ENCODE measurements at regions not wholly inside any gene's neighbourhood (a gene's known extent, or its start where the extent isn't known, plus 50 kb on each side); places are given as distances from the start of the nearest gene placed in this dataset.
"Not testable (repeated sequence)": the region's sequence is repeated elsewhere in the genome, so short reads cannot be mapped to it uniquely, and the experiment has no call there.

DNA sequence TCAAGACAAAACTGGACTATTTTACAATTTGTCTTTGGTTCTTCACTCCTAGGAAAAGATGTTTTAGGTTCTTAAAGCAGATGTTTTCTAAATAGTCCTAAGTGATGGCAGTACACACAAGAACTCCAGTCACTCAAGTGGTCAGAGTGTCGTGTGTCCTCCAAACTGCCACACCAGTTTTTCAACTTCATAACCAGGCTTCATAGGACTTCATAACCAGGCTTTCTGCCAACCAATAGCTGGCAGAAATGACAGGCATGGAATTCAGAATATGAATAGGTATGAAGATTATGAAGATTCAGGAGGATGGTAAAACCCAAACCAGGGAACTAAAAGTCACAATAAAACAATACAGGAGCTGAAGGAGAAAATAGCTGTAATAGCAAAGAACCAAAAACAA is 721.2 kb upstream of the SEMA3D start:
- no peaks in the 10 kb centered on the region for H3K4me1 ChIP-seq (ENCODE audit: control insufficient read depth, insufficient read depth, low read length)
- DNase-seq (ENCODE audit: low read depth in 4 of 6, low spot score in 6 of 6) = no peak
- no peak overlapping the region for H3K27ac ChIP-seq (ENCODE audit: low read depth, low read length)
- no peaks in the 10 kb centered on the region for H3K27me3 ChIP-seq (ENCODE audit: control insufficient read depth, insufficient read depth, low read length)
- no peaks in the 10 kb centered on the region for H3K36me3 ChIP-seq (ENCODE audit: control insufficient read depth, insufficient read depth, low read length)
- H3K9me3 ChIP-seq (ENCODE audit: control insufficient read depth, insufficient read depth, low read length) = peaks cover 5% of the 10 kb centered on the region
- WGBS (ENCODE audit: insufficient coverage) = no CpG with 5 or more reads among the region's 1 CpG
- no peak overlapping the region for H3K4me3 ChIP-seq (ENCODE audit: low read depth, low read length)

DNA sequence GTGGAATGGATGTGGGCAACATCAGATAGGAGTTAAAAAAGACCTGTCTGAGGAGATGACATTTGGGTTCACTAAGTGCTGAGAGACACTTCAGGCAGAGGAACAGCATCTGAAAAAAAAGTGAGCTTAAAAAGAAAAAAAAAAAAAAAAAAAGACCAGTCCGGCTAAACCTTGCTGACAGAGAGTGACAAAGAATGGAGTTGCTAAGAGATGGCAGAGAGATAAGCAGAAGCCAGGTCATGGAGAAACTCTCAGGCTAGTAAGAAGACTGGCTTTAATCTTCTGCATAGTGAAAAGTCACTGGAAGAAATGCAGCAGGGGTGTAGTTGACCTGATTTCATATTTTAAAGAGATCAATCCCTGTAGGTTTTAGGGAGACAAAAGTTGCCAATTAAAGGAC is 711.1 kb upstream of the SEMA3D start:
- Histone ChIP-seq H3K4me3 (ENCODE audit: low read depth, low read length) (no peak overlapping the region), H3K27ac (ENCODE audit: low read depth, low read length) (no peak overlapping the region), H3K36me3 (ENCODE audit: control insufficient read depth, insufficient read depth, low read length) (no peaks in the 10 kb centered on the region), H3K9me3 (ENCODE audit: control insufficient read depth, insufficient read depth, low read length) (no peaks in the 10 kb centered on the region), H3K27me3 (ENCODE audit: control insufficient read depth, insufficient read depth, low read length) (no peaks in the 10 kb centered on the region), H3K4me1 (ENCODE audit: control insufficient read depth, insufficient read depth, low read length) (no peaks in the 10 kb centered on the region)
- no peak for DNase-seq (ENCODE audit: low read depth in 4 of 6, low spot score in 6 of 6)
- WGBS (ENCODE audit: insufficient coverage) = 33% methylated on average over 1 of the region's 1 CpG

DNA sequence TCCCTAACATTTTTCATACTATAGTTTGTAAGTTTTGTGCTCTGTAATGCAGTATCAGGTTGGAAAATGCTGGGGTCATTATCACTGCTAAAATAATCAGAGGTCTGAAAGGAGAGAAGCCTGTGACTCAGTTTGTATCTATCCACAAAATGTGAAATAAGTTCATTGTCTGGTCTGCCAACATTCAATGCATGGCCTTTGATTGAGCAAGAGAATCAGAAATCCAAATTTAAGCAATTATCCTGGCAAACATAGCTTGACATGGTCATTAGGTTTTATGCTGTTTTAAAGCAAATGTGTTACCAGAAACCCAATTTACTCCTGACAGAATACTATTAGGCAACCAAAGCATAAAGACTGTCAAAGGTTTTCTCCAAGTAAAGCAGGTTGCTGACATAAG is 709.7 kb upstream of the SEMA3D start:
- Histone ChIP-seq H3K36me3 (ENCODE audit: control insufficient read depth, insufficient read depth, low read length) (no peaks in the 10 kb centered on the region), H3K9me3 (ENCODE audit: control insufficient read depth, insufficient read depth, low read length) (no peaks in the 10 kb centered on the region), H3K27ac (ENCODE audit: low read depth, low read length) (no peak overlapping the region), H3K4me1 (ENCODE audit: control insufficient read depth, insufficient read depth, low read length) (no peaks in the 10 kb centered on the region), H3K27me3 (ENCODE audit: control insufficient read depth, insufficient read depth, low read length) (no peaks in the 10 kb centered on the region), H3K4me3 (ENCODE audit: low read depth, low read length) (no peak overlapping the region)
- DNase-seq (ENCODE audit: low read depth in 4 of 6, low spot score in 6 of 6) = peak in 1 of 6 donors; percentile 19

GRCh38 chr7:85895835-85896234 is 709.0 kb upstream of the SEMA3D start:
- Histone ChIP-seq H3K4me3 (ENCODE audit: low read depth, low read length) (no peak overlapping the region), H3K27me3 (ENCODE audit: control insufficient read depth, insufficient read depth, low read length) (no peaks in the 10 kb centered on the region), H3K4me1 (ENCODE audit: control insufficient read depth, insufficient read depth, low read length) (no peaks in the 10 kb centered on the region), H3K27ac (ENCODE audit: low read depth, low read length) (no peak overlapping the region), H3K9me3 (ENCODE audit: control insufficient read depth, insufficient read depth, low read length) (no peaks in the 10 kb centered on the region), H3K36me3 (ENCODE audit: control insufficient read depth, insufficient read depth, low read length) (no peaks in the 10 kb centered on the region)
- WGBS (ENCODE audit: insufficient coverage) = 83% methylated on average over 1 of the region's 1 CpG
- DNase-seq (ENCODE audit: low read depth in 4 of 6, low spot score in 6 of 6) = no peak

DNA sequence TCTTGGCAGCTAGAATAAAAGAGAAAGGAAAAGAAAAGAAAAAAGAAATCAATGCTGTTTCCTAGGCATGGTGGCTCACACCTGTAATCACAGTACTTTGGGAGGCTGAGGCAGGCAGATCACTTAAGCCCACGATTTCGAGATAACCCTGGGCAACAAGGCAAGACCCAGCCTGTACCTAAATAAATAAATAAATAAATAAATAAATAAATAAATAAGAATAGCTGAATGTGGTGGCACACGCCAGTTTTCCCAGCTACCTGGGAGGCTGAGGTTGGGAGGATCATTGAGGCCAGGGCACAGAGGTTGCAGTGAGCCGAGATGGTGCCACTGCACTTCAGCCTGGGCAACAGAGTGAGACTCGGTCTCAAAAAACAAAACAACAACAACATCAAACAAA is 705.0 kb upstream of the SEMA3D start:
- not testable (repeated sequence) for H3K9me3 ChIP-seq (ENCODE audit: control insufficient read depth, insufficient read depth, low read length); DNase-seq (ENCODE audit: low read depth in 4 of 6, low spot score in 6 of 6); H3K27ac ChIP-seq (ENCODE audit: low read depth, low read length); H3K4me3 ChIP-seq (ENCODE audit: low read depth, low read length); H3K4me1 ChIP-seq (ENCODE audit: control insufficient read depth, insufficient read depth, low read length); H3K36me3 ChIP-seq (ENCODE audit: control insufficient read depth, insufficient read depth, low read length); H3K27me3 ChIP-seq (ENCODE audit: control insufficient read depth, insufficient read depth, low read length)
- no CpG with 5 or more reads among the region's 5 CpGs for WGBS (ENCODE audit: insufficient coverage)

- DNase-seq (ENCODE audit: low read depth in 4 of 6, low spot score in 6 of 6) = peak in 5 of 6 donors; percentile 2 to 83 (median 23)
- no peaks in the 10 kb centered on the region for H3K27me3 ChIP-seq (ENCODE audit: control insufficient read depth, insufficient read depth, low read length)
- H3K4me1 ChIP-seq (ENCODE audit: control insufficient read depth, insufficient read depth, low read length) = no peaks in the 10 kb centered on the region
- no peak overlapping the region for H3K27ac ChIP-seq (ENCODE audit: low read depth, low read length)
- H3K36me3 ChIP-seq (ENCODE audit: control insufficient read depth, insufficient read depth, low read length) = no peaks in the 10 kb centered on the region
- no peaks in the 10 kb centered on the region for H3K9me3 ChIP-seq (ENCODE audit: control insufficient read depth, insufficient read depth, low read length)
- H3K4me3 ChIP-seq (ENCODE audit: low read depth, low read length) = no peak overlapping the region
Measured at GRCh38 chr7:85890244-85890811, 703.5 kb upstream of the SEMA3D start.

DNA sequence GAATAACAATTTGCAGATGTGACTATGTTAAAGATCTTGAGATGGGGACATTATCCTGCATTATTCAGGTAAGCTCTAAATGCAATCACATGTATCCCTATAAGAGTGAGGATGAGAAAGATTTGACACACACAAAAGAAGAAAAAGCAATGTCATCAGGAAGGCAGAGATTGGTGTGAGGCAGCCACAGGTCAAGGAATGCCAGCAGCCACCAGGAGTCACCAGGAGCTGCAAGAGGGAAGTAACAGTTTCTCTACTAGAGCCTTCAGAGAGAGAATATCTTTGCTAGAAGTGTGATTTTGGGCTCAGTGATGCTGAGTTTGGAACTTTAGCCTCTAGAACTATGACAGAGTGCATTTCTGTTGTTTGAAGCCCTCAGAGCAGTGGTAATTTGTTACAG is 700.3 kb upstream of the SEMA3D start:
- Histone ChIP-seq H3K36me3 (ENCODE audit: control insufficient read depth, insufficient read depth, low read length) (no peaks in the 10 kb centered on the region), H3K27me3 (ENCODE audit: control insufficient read depth, insufficient read depth, low read length) (no peaks in the 10 kb centered on the region), H3K27ac (ENCODE audit: low read depth, low read length) (no peak overlapping the region), H3K4me1 (ENCODE audit: control insufficient read depth, insufficient read depth, low read length) (no peaks in the 10 kb centered on the region), H3K9me3 (ENCODE audit: control insufficient read depth, insufficient read depth, low read length) (no peaks in the 10 kb centered on the region), H3K4me3 (ENCODE audit: low read depth, low read length) (no peak overlapping the region)
- no peak for DNase-seq (ENCODE audit: low read depth in 4 of 6, low spot score in 6 of 6)

GRCh38 chr7:85882335-85882734 is 695.5 kb upstream of the SEMA3D start:
- H3K4me1 ChIP-seq (ENCODE audit: control insufficient read depth, insufficient read depth, low read length) = no peaks in the 10 kb centered on the region
- DNase-seq (ENCODE audit: low read depth in 4 of 6, low spot score in 6 of 6) = no peak
- no CpG with 5 or more reads among the region's 1 CpG for WGBS (ENCODE audit: insufficient coverage)
- H3K36me3 ChIP-seq (ENCODE audit: control insufficient read depth, insufficient read depth, low read length) = no peaks in the 10 kb centered on the region
- H3K9me3 ChIP-seq (ENCODE audit: control insufficient read depth, insufficient read depth, low read length) = no peaks in the 10 kb centered on the region
- H3K27me3 ChIP-seq (ENCODE audit: control insufficient read depth, insufficient read depth, low read length) = no peaks in the 10 kb centered on the region
- H3K27ac ChIP-seq (ENCODE audit: low read depth, low read length) = no peak overlapping the region
- H3K4me3 ChIP-seq (ENCODE audit: low read depth, low read length) = no peak overlapping the region

GRCh38 chr7:85875398-85875797 is 688.5 kb upstream of the SEMA3D start:
- DNase-seq (ENCODE audit: low read depth in 4 of 6, low spot score in 6 of 6) = no peak
- Histone ChIP-seq H3K36me3 (ENCODE audit: control insufficient read depth, insufficient read depth, low read length) (no peaks in the 10 kb centered on the region), H3K4me1 (ENCODE audit: control insufficient read depth, insufficient read depth, low read length) (no peaks in the 10 kb centered on the region), H3K27me3 (ENCODE audit: control insufficient read depth, insufficient read depth, low read length) (no peaks in the 10 kb centered on the region), H3K4me3 (ENCODE audit: low read depth, low read length) (no peak overlapping the region), H3K27ac (ENCODE audit: low read depth, low read length) (no peak overlapping the region), H3K9me3 (ENCODE audit: control insufficient read depth, insufficient read depth, low read length) (no peaks in the 10 kb centered on the region)
- WGBS (ENCODE audit: insufficient coverage) = no CpG with 5 or more reads among the region's 1 CpG

DNA sequence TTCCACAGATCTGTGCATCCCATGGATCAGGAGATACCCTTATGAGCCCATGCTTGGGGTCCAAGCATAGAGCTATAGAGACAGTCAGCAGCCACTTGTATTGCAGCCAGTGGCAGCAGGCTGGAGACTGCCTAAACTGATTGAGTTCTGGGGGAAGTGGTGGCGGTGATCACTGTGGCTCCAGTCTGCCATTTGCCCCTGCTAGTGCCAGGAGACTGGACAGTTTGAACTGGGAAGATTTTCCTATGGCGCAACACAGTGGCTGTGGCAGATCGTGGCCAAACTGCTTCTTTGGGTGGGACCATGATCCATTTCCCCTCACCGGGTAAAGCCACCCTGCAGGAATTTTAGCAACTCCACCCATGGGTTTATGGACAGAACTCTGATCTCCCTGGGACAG is 679.7 kb upstream of the SEMA3D start:
- Histone ChIP-seq H3K4me1 (ENCODE audit: control insufficient read depth, insufficient read depth, low read length) (no peaks in the 10 kb centered on the region), H3K36me3 (ENCODE audit: control insufficient read depth, insufficient read depth, low read length) (no peaks in the 10 kb centered on the region), H3K4me3 (ENCODE audit: low read depth, low read length) (no peak overlapping the region), H3K9me3 (ENCODE audit: control insufficient read depth, insufficient read depth, low read length) (no peaks in the 10 kb centered on the region), H3K27me3 (ENCODE audit: control insufficient read depth, insufficient read depth, low read length) (no peaks in the 10 kb centered on the region), H3K27ac (ENCODE audit: low read depth, low read length) (no peak overlapping the region)
- DNase-seq (ENCODE audit: low read depth in 4 of 6, low spot score in 6 of 6) = no peak
- 98% methylated on average over 3 of the region's 4 CpGs for WGBS (ENCODE audit: insufficient coverage)

Measured in spinal cord (tissue), 9 donors.